ENCODE measurements at regions not wholly inside any gene's neighbourhood (a gene's known extent, or its start where the extent isn't known, plus 50 kb on each side); places are given as distances from the start of the nearest gene placed in this dataset.

- intact Hi-C loops (cut with DNase I), result no loop called here
- TF ChIP-seq EP300 (IDR thresholded peaks at IDR 0.05) (no peak), POLR2A (IDR thresholded peaks at IDR 0.05) (no peak), CTCF (IDR thresholded peaks at IDR 0.05) (no peak)
- Histone ChIP-seq H3K4me1 (ENCODE audit: insufficient read depth) (no peaks in the 10 kb centered on the region), H3K9me3 (no peaks in the 10 kb centered on the region), H3K27me3 (no peaks in the 10 kb centered on the region), H3K36me3 (no peaks in the 10 kb centered on the region), H3K27ac (no peak overlapping the region), H3K4me3 (no peak overlapping the region)
- DNase-seq, result no peak
- WGBS, 3 donors, result 92 to 100% (median 97%) methylated on average over 2 of the region's 2 CpGs
These were observed 171.8 kb upstream of the S1PR3 start for GRCh38 chr9:88819476-88819875.

- intact Hi-C loops (cut with DNase I), result no loop called here
- H3K4me1 ChIP-seq (ENCODE audit: insufficient read depth), result no peaks in the 10 kb centered on the region
- 70 to 78% (median 76%) methylated on average over 2 of the region's 2 CpGs for WGBS, 3 donors
- H3K27me3 ChIP-seq, result no peaks in the 10 kb centered on the region
- no peaks in the 10 kb centered on the region for H3K9me3 ChIP-seq
- no peak for TF ChIP-seq CTCF (IDR thresholded peaks at IDR 0.05)
- TF ChIP-seq POLR2A (IDR thresholded peaks at IDR 0.05), result no peak
- no peak for TF ChIP-seq EP300 (IDR thresholded peaks at IDR 0.05)
- no peaks in the 10 kb centered on the region for H3K36me3 ChIP-seq
- DNase-seq, result no peak
- no peak overlapping the region for H3K27ac ChIP-seq
- no peak overlapping the region for H3K4me3 ChIP-seq
These were observed 171.2 kb upstream of the S1PR3 start for GRCh38 chr9:88820055-88820454.

- TF ChIP-seq POLR2A (IDR thresholded peaks at IDR 0.05) (no peak), EP300 (IDR thresholded peaks at IDR 0.05) (no peak), CTCF (IDR thresholded peaks at IDR 0.05) (no peak)
- Histone ChIP-seq H3K4me3 (no peak overlapping the region), H3K4me1 (ENCODE audit: insufficient read depth) (no peaks in the 10 kb centered on the region), H3K27me3 (no peaks in the 10 kb centered on the region), H3K27ac (no peak overlapping the region), H3K36me3 (no peaks in the 10 kb centered on the region), H3K9me3 (no peaks in the 10 kb centered on the region)
- WGBS, 3 donors, result 69 to 97% (median 96%) methylated on average over 2 of the region's 2 CpGs
- intact Hi-C loops (cut with DNase I), result no loop called here
- no peak for DNase-seq
These were observed 170.1 kb upstream of the S1PR3 start for GRCh38 chr9:88821033-88821745.

- intact Hi-C loops (cut with DNase I), result no loop called here
- WGBS, 3 donors, result 40 to 59% (median 47%) methylated on average over 1 of the region's 1 CpG
- no peak for DNase-seq
- no peak overlapping the region for H3K4me3 ChIP-seq
- H3K36me3 ChIP-seq, result no peaks in the 10 kb centered on the region
- H3K27me3 ChIP-seq, result no peaks in the 10 kb centered on the region
- no peak overlapping the region for H3K27ac ChIP-seq
- no peaks in the 10 kb centered on the region for H3K4me1 ChIP-seq (ENCODE audit: insufficient read depth)
- TF ChIP-seq POLR2A (IDR thresholded peaks at IDR 0.05) (no peak), CTCF (IDR thresholded peaks at IDR 0.05) (no peak), EP300 (IDR thresholded peaks at IDR 0.05) (no peak)
- no peaks in the 10 kb centered on the region for H3K9me3 ChIP-seq
These were observed 169.5 kb upstream of the S1PR3 start for GRCh38 chr9:88821746-88822106.

Data from ovary (tissue), 7 donors.